H9 (cell line): ENCODE measurements at regions not wholly inside any gene's neighbourhood (a gene's known extent, or its start where the extent isn't known, plus 50 kb on each side); places are given as distances from the start of the nearest gene placed in this dataset.

ENCODE experiments used
- DNase-seq: peaks from one replicate; pipeline ENCODE4 v3.0.0-alpha.2; 2017
- H2AFZ ChIP-seq: one replicate; pipeline ENCODE4 v1.6.1; 2013; ENCODE audit warnings: mild to moderate bottlenecking, low read length, control low read depth, moderate library complexity
- H2AK5ac ChIP-seq: 2 replicates; pipeline ENCODE4 v1.6.1; 2013; ENCODE audit warnings: low read length, control low read depth, mixed read lengths; ENCODE audit not compliant: insufficient read length
- H2BK120ac ChIP-seq: one replicate; pipeline ENCODE4 v1.6.1; 2013; ENCODE audit warnings: low read depth, mild to moderate bottlenecking, low read length, control low read depth, inconsistent platforms; ENCODE audit not compliant: poor library complexity, severe bottlenecking
- H2BK12ac ChIP-seq: 2 replicates; pipeline ENCODE4 v1.6.1; 2013; ENCODE audit warnings: low read length, control low read depth, mixed read lengths, low read depth; ENCODE audit not compliant: insufficient read length
- H2BK15ac ChIP-seq: 2 replicates; pipeline ENCODE4 v1.6.1; 2013; ENCODE audit warnings: low read depth, low read length, control low read depth
- H2BK20ac ChIP-seq: one replicate; pipeline ENCODE4 v1.6.1; 2013; ENCODE audit warnings: low read depth, mild to moderate bottlenecking, low read length, control low read depth, inconsistent platforms; ENCODE audit not compliant: poor library complexity, severe bottlenecking
- H2BK5ac ChIP-seq: 2 replicates; pipeline ENCODE4 v1.6.1; 2013; ENCODE audit warnings: low read length, control low read depth, mixed read lengths; ENCODE audit not compliant: insufficient read length
- H3K14ac ChIP-seq: 2 replicates; pipeline ENCODE4 v1.6.1; 2013; ENCODE audit warnings: low read length, control low read depth; ENCODE audit not compliant: insufficient read depth
- H3K18ac ChIP-seq: 2 replicates; pipeline ENCODE4 v1.6.1; 2013; ENCODE audit warnings: low read depth, mild to moderate bottlenecking, mixed read lengths, low read length, control low read depth; ENCODE audit not compliant: insufficient read length
- H3K23ac ChIP-seq: 2 replicates; pipeline ENCODE4 v1.6.1; 2013; ENCODE audit warnings: low read length, control low read depth, mixed read lengths, low read depth; ENCODE audit not compliant: insufficient read length
- H3K23me2 ChIP-seq: 2 replicates; pipeline ENCODE4 v1.6.1; 2013; ENCODE audit warnings: low read depth, mild to moderate bottlenecking, mixed read lengths, low read length, control low read depth; ENCODE audit not compliant: insufficient read length, poor library complexity, severe bottlenecking
- H3K27ac ChIP-seq: 2 replicates; pipeline ENCODE4 v1.5.1; 2013; ENCODE audit warnings: low read length, control low read depth, mixed read lengths, low read depth; ENCODE audit not compliant: insufficient read length
- H3K27me3 ChIP-seq: 2 replicates; pipeline ENCODE4 v1.6.1; 2013; ENCODE audit warnings: low read length, control low read depth, inconsistent platforms; ENCODE audit not compliant: insufficient read depth
- H3K4ac ChIP-seq: 2 replicates; pipeline ENCODE4 v1.6.1; 2013; ENCODE audit warnings: low read depth, mild to moderate bottlenecking, control low read depth, inconsistent platforms, low read length, moderate library complexity
- H3K4me1 ChIP-seq: 2 replicates; pipeline ENCODE4 v1.6.1; 2013; ENCODE audit warnings: low read length, control low read depth, inconsistent platforms; ENCODE audit not compliant: insufficient read depth
- H3K4me2 ChIP-seq: 2 replicates; pipeline ENCODE4 v1.6.1; 2013; ENCODE audit warnings: low read length, control low read depth, mixed read lengths; ENCODE audit not compliant: insufficient read length, insufficient read depth
- H3K56ac ChIP-seq: 2 replicates; pipeline ENCODE4 v1.6.1; 2013; ENCODE audit warnings: low read depth, mild to moderate bottlenecking, mixed read lengths, low read length, control low read depth; ENCODE audit not compliant: insufficient read length
- H3K79me1 ChIP-seq: 2 replicates; pipeline ENCODE4 v1.6.1; 2013; ENCODE audit warnings: low read depth, mild to moderate bottlenecking, moderate library complexity, low read length, control low read depth, inconsistent platforms; ENCODE audit not compliant: insufficient read depth, poor library complexity, severe bottlenecking
- H3K79me2 ChIP-seq: 2 replicates; pipeline ENCODE4 v1.6.1; 2013; ENCODE audit warnings: low read length, control low read depth, inconsistent platforms; ENCODE audit not compliant: insufficient read depth
- H3K9ac ChIP-seq: 2 replicates; pipeline ENCODE4 v1.6.1; 2013; ENCODE audit warnings: low read length, control low read depth, mixed read lengths; ENCODE audit not compliant: insufficient read length; ENCODE audit errors: extremely low read depth
- H3K9me3 ChIP-seq: one replicate; pipeline ENCODE4 v1.6.1; 2013; ENCODE audit warnings: low read depth, low read length, inconsistent platforms; ENCODE audit not compliant: control insufficient read depth
- H3T11ph ChIP-seq: one replicate; pipeline ENCODE4 v1.6.1; 2013; ENCODE audit warnings: mild to moderate bottlenecking, low read length, control low read depth, inconsistent platforms
- H4K20me1 ChIP-seq: one replicate; pipeline ENCODE4 v1.6.1; 2013; ENCODE audit not compliant: control insufficient read depth, insufficient read length, insufficient read depth
- H4K5ac ChIP-seq: 2 replicates; pipeline ENCODE4 v1.6.1; 2013; ENCODE audit warnings: low read depth, mild to moderate bottlenecking, mixed read lengths, low read length, control low read depth; ENCODE audit not compliant: insufficient read length
- H4K8ac ChIP-seq: replicated peaks from 2 replicates; pipeline ENCODE4 v1.6.1; 2013; ENCODE audit warnings: low read length, control low read depth, mixed read lengths, low read depth; ENCODE audit not compliant: insufficient read length
- H4K91ac ChIP-seq: 2 replicates; pipeline ENCODE4 v1.6.1; 2013; ENCODE audit warnings: low read depth, mild to moderate bottlenecking, moderate library complexity, mixed read lengths, low read length, control low read depth; ENCODE audit not compliant: insufficient read length
- H3K27ac Mint-ChIP-seq, 3 experiments: 2 replicates in 2 of 3; 3 replicates in 1 of 3; pipeline ENCODE4 v1.8.0; 2020 to 2021; ENCODE audit warnings: mixed read lengths in 3 of 3, mild to moderate bottlenecking in 1 of 3, moderate library complexity in 1 of 3
- H3K27me3 Mint-ChIP-seq: 2 replicates; pipeline ENCODE4 v1.8.0; 2021; ENCODE audit warnings: low read depth, mild to moderate bottlenecking, moderate library complexity, mixed read lengths
- H3K36me3 Mint-ChIP-seq, 3 experiments: 2 replicates in 2 of 3; 3 replicates in 1 of 3; pipeline ENCODE4 v1.8.0; 2020 to 2021; ENCODE audit warnings: low read depth in 3 of 3, mixed read lengths in 3 of 3; ENCODE audit not compliant: insufficient read depth in 1 of 3
- H3K4me1 Mint-ChIP-seq, 2 experiments: 2 replicates each; pipeline ENCODE4 v1.8.0; 2020; ENCODE audit warnings: mixed read lengths in 2 of 2
- H3K4me3 Mint-ChIP-seq, 2 experiments: 2 replicates in 1 of 2; 3 replicates in 1 of 2; pipeline ENCODE4 v1.8.0; 2020 to 2021; ENCODE audit warnings: mild to moderate bottlenecking in 2 of 2, mixed read lengths in 2 of 2, moderate library complexity in 1 of 2
- H3K9me3 Mint-ChIP-seq, 2 experiments: 2 replicates in 1 of 2; 3 replicates in 1 of 2; pipeline ENCODE4 v1.8.0; 2020; ENCODE audit warnings: mild to moderate bottlenecking in 2 of 2, mixed read lengths in 2 of 2, moderate library complexity in 1 of 2
- WGBS: extraction: QIAGEN DNeasy Blood & Tissue Kit; methylation state at CpG from one replicate; pipeline ENCODE4 v1.1.7; 2013; ENCODE audit warnings: missing lambda C conversion rate, low lambda C conversion rate, mixed read lengths; ENCODE audit not compliant: insufficient read length; ENCODE audit errors: extremely low coverage; 5-methylcytosine and 5-hydroxymethylcytosine counted together
- TF ChIP-seq, protein P1 (sequence below): fragments of 200-600 bp; sonication (generic); conservative IDR thresholded peaks from 3 replicates; pipeline ENCODE4 v1.8.0; 2021; ENCODE audit warnings: antibody characterized with exemption, mild to moderate bottlenecking

DNA sequence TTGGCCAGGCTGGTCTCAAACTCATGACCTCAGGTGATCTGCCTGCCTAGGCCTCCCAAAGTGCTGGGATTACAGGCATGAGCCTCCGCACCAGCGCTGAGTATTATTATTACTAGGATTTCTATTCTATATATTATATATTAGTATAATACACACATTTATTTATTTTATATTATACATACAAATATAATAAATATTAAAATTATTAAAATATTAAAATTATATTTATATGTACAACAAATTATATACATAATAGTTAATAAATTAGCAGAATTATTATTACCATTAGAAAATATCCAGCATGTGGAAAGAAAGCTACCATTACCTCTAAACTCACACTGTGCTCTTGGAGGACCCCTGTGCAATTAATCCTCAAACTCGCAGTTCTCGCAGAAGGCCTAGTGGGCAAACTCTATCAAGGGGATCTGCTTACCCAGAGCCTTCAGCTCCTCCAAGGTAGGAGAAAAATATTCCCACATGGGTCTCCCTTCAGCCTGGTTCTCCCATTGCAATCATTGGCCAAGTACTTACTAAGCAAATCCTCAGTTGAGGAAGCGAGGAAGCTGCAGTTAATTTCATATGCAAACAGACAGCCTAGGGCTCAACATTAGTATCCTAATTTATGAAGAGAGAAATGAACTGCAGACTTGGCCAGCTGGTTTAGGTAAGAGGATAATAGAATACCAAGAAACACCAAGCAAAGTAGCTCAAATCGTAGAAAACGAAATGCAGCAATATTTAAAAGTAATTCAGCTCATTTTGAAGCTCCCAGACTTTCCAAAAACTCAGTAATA is 241.4 kb upstream of the IRX5 start:
- no peak overlapping the region for H3K27ac Mint-ChIP-seq
- H2AK5ac ChIP-seq, result no peak overlapping the region
- H3K56ac ChIP-seq, result no peak overlapping the region
- no peak overlapping the region for H3K4me3 Mint-ChIP-seq
- no peaks in the 10 kb centered on the region for H3K79me1 ChIP-seq
- 0 out of 7 replicates have a peak, but pooled peaks cover 0 to 4% (median 0%) of the 10 kb centered on the region in 3 experiments for H3K36me3 Mint-ChIP-seq
- H3K4me2 ChIP-seq, result no peak overlapping the region
- H3K79me2 ChIP-seq, result no peaks in the 10 kb centered on the region
- H3K23ac ChIP-seq, result no peak overlapping the region
- H3T11ph ChIP-seq, result no peak overlapping the region
- no peak overlapping the region for H3K14ac ChIP-seq
- H3K18ac ChIP-seq, result no peak overlapping the region
- no peak overlapping the region for H3K9ac ChIP-seq
- no peak overlapping the region for H2BK15ac ChIP-seq
- no peak overlapping the region for H3K4ac ChIP-seq
- DNase-seq, result no peak
- no peaks in the 10 kb centered on the region for H3K23me2 ChIP-seq
- no peak overlapping the region for H3K27ac ChIP-seq
- peaks cover 3% of the 10 kb centered on the region; the same call in 1 of the 2 replicates for H3K4me1 ChIP-seq
- no peak overlapping the region for H2BK120ac ChIP-seq
- no peak overlapping the region for H4K91ac ChIP-seq
- H3K9me3 ChIP-seq, result no peaks in the 10 kb centered on the region
- H2BK12ac ChIP-seq, result no peak overlapping the region
- H2AFZ ChIP-seq, result no peak overlapping the region
- H3K27me3 Mint-ChIP-seq, result peaks cover 15% of the 10 kb centered on the region
- peaks cover 28 to 30% of the 10 kb centered on the region in 2 experiments for H3K4me1 Mint-ChIP-seq
- H3K27me3 ChIP-seq, result no peaks in the 10 kb centered on the region
- TF ChIP-seq, protein P1, sequence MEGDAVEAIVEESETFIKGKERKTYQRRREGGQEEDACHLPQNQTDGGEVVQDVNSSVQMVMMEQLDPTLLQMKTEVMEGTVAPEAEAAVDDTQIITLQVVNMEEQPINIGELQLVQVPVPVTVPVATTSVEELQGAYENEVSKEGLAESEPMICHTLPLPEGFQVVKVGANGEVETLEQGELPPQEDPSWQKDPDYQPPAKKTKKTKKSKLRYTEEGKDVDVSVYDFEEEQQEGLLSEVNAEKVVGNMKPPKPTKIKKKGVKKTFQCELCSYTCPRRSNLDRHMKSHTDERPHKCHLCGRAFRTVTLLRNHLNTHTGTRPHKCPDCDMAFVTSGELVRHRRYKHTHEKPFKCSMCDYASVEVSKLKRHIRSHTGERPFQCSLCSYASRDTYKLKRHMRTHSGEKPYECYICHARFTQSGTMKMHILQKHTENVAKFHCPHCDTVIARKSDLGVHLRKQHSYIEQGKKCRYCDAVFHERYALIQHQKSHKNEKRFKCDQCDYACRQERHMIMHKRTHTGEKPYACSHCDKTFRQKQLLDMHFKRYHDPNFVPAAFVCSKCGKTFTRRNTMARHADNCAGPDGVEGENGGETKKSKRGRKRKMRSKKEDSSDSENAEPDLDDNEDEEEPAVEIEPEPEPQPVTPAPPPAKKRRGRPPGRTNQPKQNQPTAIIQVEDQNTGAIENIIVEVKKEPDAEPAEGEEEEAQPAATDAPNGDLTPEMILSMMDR, result no peak
- no peaks in the 10 kb centered on the region for H4K20me1 ChIP-seq
- WGBS, result no CpG with 5 or more reads among the region's 7 CpGs
- no peak overlapping the region for H4K5ac ChIP-seq
- no peak overlapping the region for H4K8ac ChIP-seq
- peaks cover 0 to 2% of the 10 kb centered on the region in 2 experiments; a peak in 3 of 5 replicates for H3K9me3 Mint-ChIP-seq
- H2BK5ac ChIP-seq, result no peak overlapping the region
- no peak overlapping the region for H2BK20ac ChIP-seq
